NCI-H1417 treated with DMSO at 0.1 percent for 48 hours (cell line): ENCODE measurements at regions not wholly inside any gene's neighbourhood (a gene's known extent, or its start where the extent isn't known, plus 50 kb on each side); places are given as distances from the start of the nearest gene placed in this dataset.
"Not testable (repeated sequence)": the region's sequence is repeated elsewhere in the genome, so short reads cannot be mapped to it uniquely, and the experiment has no call there.

Source experiments
- DNase-seq: peaks from one replicate; lab custom pipeline; 2025; lab: John Stamatoyannopoulos, UW

DNA sequence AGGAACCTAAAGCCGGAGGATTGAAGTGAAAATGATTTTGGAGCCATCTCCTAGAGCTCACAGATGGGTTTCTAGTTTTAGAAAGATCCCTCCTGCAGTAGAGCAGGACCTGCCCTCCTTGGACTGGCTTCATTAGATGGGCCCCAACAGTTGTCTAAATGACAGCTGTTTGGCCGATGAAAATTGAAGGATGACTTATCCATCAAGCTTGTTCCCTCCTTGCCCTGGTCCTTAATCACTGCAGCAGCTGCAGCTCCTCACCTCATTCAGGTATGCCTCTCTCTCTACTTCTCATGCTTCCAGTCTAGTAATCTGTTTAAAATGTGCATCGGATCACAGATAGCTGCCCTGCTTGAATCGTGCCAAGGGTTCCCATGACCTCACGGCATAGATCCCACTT is 677.6 kb downstream of the BCL11A start:
- no peak for DNase-seq

GRCh38 chr2:59874971-59875755 is 678.3 kb downstream of the BCL11A start:
- no peak for DNase-seq

DNA sequence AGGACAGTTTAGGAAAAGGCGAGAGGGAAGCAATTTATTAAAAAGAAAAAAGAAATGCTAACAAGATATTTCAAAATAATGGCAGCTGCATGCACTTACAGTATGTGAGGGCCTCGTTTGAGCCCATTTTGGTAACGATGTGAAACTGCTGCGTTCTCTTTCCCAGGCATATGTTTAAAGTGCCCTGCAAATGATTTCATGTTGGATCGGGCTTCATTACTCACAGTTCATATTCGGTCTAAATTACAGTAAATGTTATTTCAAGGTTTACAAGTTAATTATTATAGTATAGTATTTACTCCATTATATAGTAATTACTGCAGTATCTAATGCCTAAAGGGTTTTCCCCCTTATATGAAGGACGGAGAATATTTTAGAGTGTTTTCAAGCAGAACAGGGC is 679.1 kb downstream of the BCL11A start:
- no peak for DNase-seq

GRCh38 chr2:59871830-59872229 is 681.6 kb downstream of the BCL11A start:
- DNase-seq = no peak

DNA sequence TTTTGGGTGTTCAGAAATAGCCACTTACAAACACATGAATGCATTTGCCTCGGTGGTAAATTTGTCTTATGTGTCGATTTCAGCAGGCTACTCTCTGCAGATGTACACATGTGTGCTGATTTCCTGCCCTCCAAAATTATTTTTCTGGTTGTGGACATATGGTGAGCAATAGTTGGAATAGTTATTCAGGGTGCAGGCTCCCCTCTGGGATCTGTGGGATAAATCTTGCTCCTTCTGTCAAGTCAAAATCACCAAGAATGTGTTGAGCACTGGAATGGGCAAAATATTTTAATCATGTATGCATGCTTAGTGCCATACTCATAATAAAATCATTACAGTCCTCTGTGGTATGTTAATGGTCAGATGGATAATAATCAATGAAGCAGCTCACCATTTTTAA is 684.5 kb downstream of the BCL11A start:
- DNase-seq = no peak

DNA sequence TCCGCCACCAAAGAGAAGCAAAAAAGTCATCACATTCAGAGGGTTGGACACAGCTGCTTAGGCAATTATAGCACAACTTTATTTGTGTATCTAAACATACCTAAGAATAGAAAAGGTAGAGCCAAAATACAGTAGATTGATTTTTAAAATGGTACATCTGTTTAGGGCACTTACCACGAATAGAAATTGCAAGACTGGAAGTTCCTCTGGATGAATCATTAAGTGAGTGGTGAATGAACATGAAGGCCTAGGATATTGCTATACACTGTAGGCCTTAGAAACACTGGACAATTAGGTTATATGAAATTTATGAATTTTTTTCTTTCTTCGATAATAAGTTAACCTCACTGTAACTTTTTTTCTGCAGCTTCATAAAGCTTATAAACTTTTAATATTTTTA is 687.0 kb downstream of the BCL11A start:
- no peak for DNase-seq

DNA sequence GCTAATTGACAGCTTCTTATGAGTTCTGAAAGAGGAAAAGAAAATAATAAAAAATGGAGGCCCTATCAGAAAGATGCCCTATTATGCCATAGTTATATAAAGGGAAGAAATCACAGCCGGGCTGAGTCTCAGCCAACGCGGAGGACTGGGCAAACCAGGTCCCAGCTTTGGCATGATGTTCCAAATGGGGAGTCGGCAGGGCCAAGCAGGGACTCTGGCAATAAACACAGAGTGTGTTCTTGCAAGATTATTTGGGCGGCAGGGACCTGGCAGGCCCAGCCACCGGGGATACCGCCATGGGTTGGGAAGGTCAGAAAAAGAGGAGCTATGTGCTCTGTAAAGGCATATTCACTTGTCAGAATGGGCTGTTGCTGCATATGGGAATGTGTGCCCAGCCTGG is 694.9 kb downstream of the BCL11A start:
- no peak for DNase-seq

- DNase-seq = no peak
Measured at GRCh38 chr2:59857109-59857508, 696.3 kb downstream of the BCL11A start.

DNA sequence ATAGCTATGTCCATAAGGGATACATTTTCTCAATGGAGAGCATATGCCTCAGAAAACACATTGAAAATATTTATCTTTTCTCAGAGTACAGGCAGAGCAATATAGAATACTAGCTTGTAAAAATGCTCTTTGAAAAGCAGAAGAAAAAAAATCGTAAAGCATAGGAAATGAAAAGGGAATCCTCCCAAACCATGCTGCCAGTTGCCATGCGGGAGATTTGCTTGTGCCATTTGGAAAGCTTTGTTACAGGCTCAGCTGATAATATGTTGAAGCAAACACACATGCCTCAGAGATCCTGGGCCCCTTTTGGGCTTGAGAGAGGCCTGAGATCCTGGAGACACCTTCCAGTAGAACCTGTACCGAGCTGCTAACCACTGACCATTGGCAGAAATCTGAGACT is 697.1 kb downstream of the BCL11A start:
- no peak for DNase-seq

- no peak for DNase-seq
Measured at GRCh38 chr2:59853032-59853431, 700.4 kb downstream of the BCL11A start.

- DNase-seq = no peak
Measured at GRCh38 chr2:59851836-59852475, 701.5 kb downstream of the BCL11A start.

GRCh38 chr2:59850554-59850953 is 702.9 kb downstream of the BCL11A start:
- no peak for DNase-seq

DNA sequence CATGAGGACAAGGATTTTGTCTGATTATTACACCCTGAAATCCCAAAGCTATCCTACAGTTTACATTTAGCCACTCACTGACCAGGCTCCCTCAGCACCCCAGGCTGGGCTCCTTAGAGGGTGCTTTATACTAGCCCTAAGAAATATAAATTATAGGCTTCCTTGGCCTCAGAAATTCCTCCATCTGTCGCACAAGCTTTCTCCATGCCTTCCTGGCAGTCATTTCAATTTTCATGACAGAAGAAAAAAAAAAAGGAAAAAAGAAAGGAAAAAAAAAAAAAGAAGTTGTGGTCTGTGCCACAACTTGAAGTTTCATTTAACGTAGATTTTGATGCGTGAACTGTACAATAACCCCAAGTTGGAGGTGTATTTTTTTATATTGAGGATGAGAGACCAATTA is 719.5 kb downstream of the BCL11A start:
- DNase-seq = no peak

DNA sequence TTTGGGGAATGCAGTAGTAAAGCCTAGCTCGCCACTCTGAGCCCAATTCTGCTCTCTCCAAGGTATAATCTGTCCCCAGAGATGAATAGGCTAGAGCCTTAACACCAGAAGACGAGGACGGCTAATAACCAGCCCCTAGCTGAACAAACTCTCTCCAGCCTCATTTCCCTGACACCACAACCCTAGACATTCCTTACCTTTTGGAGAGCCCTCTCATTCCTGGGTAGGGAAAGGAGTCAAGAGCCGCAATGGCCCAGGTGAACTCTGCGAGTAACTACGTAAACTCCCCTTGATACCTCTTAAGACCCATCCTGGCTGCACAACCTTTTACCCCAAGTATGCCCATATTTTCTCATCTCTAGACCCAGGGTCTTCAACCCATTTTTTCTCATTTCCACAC is 722.9 kb downstream of the BCL11A start:
- DNase-seq = no peak

GRCh38 chr2:59827677-59828076 is 725.8 kb downstream of the BCL11A start:
- no peak for DNase-seq

GRCh38 chr2:59826177-59826576 is 727.3 kb downstream of the BCL11A start:
- DNase-seq = no peak

- no peak for DNase-seq
Measured at GRCh38 chr2:59824314-59824713, 729.1 kb downstream of the BCL11A start.

DNA sequence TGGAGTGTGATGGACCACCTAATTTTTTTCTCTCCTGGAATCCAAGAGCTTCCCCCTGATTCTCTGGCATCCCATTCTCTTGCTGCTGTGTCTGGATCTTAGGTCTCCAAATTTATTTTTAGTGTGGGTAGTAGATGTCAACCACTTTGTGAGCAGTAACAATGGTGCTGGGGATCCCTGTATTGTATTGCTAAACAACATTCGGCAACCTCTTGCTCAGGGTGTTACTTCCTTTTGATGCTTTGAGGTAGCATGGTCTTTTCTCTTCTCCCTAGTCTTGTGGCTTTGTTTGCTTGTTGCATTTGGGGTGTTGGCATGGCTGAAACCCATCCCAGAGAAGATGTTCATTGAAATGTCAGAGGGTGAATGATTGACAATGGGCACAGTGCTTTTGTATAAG is 737.4 kb downstream of the BCL11A start:
- no peak for DNase-seq

GRCh38 chr2:59810283-59810682 is 743.2 kb downstream of the BCL11A start:
- not testable (repeated sequence) for DNase-seq

- peak; percentile 65 for DNase-seq
Measured at GRCh38 chr2:59806486-59806885, 747.0 kb downstream of the BCL11A start.

DNA sequence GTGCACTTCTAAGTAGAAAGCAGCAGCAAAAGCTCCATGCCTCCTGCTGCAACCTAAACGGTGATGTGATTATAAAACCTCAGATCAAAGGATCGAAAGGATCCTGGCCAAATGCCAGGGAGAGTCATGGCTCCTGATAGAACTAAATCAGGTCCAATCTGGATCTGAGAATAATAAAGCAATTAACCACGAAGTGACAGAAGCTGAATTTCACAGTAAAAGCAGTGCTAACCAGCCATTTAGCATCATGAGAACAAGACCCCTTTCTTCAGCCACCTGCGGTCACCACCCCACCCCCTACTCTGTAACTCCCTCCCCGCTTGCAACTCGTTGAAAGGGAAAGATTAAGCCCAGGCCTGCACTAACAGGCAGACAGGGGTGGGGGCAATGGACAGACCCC is 748.7 kb downstream of the BCL11A start:
- DNase-seq = no peak

DNA sequence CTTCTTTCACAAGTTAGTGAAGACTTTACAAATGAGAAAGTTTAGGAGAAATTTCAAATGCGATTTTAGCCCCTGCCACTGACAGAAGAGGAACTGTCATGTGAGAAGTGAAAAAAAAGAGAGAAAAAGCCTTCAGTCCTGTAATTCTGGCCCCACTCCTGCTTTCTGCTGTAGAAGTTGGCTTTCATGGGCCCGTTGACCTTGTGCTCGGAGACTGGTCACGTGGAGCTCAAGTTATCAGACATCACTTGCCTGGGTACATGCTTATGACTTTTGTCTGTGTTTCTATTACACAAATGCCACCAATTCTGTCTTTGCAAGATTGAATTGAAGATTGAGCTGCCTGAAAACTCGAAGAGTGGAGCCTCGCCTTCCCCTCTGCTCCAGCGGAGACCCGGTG is 749.9 kb downstream of the BCL11A start:
- DNase-seq = no peak

- no peak for DNase-seq
Measured at GRCh38 chr2:59798687-59799232, 754.7 kb downstream of the BCL11A start.
